B cell (primary cell): ENCODE measurements at regions not wholly inside any gene's neighbourhood (a gene's known extent, or its start where the extent isn't known, plus 50 kb on each side); places are given as distances from the start of the nearest gene placed in this dataset.

Experiments
- ATAC-seq: fragments of 200-7000 bp; cut with Tn5 transposase; one replicate; pipeline ENCODE4 v1.10.0; 2021; ENCODE audit warnings: low read depth, mild to moderate bottlenecking, moderate number of reproducible peaks, moderate library complexity
- CTCF ChIA-PET: fragments of 350-600 bp; sonication (Branson Sonifier 250); formaldehyde crosslinking; loops from one replicate; lab custom pipeline; 2021; ENCODE audit warnings: antibody characterized with exemption, inconsistent platforms; lab: Charles Lee
- POLR2A ChIA-PET: fragments of 350-600 bp; sonication (Branson Sonifier 250); formaldehyde crosslinking; loops from one replicate; lab custom pipeline; 2021; ENCODE audit warnings: antibody characterized with exemption; lab: Charles Lee
- DNase-seq: peaks from one replicate; pipeline ENCODE4 v3.0.0; 2013
- H2AFZ ChIP-seq: 2 replicates; pipeline ENCODE4 v1.6.1; 2012; ENCODE audit warnings: mild to moderate bottlenecking, low read depth, low read length; ENCODE audit not compliant: insufficient read depth, poor library complexity, severe bottlenecking
- H3K27ac ChIP-seq, 2 donors: 1 replicate in 1 of 2; 2 replicates in 1 of 2; pipeline ENCODE4 v1.5.1; 2012 to 2013; ENCODE audit warnings: low read length in 2 of 2, mild to moderate bottlenecking in 2 of 2, moderate library complexity in 1 of 2
- H3K27me3 ChIP-seq, 4 experiments: fragments of 200-600 bp in 1 of 4; sonication (generic) in 1 of 4; replicated peaks in 1 of 4; 1 replicate in 2 of 4; 2 replicates in 2 of 4; pipeline versions ENCODE4 v1.6.1 to v1.7.0; 2013 to 2016; ENCODE audit warnings: low read length in 3 of 4, mild to moderate bottlenecking in 2 of 4, mixed read lengths in 1 of 4, moderate library complexity in 1 of 4; ENCODE audit not compliant: insufficient read depth in 4 of 4, control insufficient read depth in 3 of 4; ENCODE audit errors: control extremely low read depth in 1 of 4
- H3K36me3 ChIP-seq, 2 experiments: replicated peaks in 1 of 2; 1 replicate in 1 of 2; 2 replicates in 1 of 2; pipeline versions ENCODE4 v1.6.1 to v1.7.1; 2013; ENCODE audit warnings: low read length in 1 of 2; ENCODE audit not compliant: insufficient read depth in 2 of 2, control insufficient read depth in 1 of 2; ENCODE audit errors: control extremely low read depth in 1 of 2, extremely low read depth in 1 of 2
- H3K4me1 ChIP-seq, 2 donors: fragments of 200-600 bp in 1 of 2; sonication (generic) in 1 of 2; 1 replicate in 1 of 2; 2 replicates in 1 of 2; pipeline versions ENCODE4 v1.5.1 to v1.6.1; 2013 to 2017; ENCODE audit warnings: low read length in 2 of 2; ENCODE audit not compliant: control insufficient read depth in 2 of 2, insufficient read depth in 2 of 2
- H3K4me2 ChIP-seq: replicated peaks from 2 replicates; pipeline ENCODE3; 2012; ENCODE audit warnings: mild to moderate bottlenecking, low read depth, low read length; ENCODE audit not compliant: poor library complexity, severe bottlenecking
- H3K4me3 ChIP-seq, 5 experiments: fragments of 200-600 bp in 1 of 5; sonication (generic) in 1 of 5; 1 replicate in 3 of 5; 2 replicates in 2 of 5; pipeline versions ENCODE4 v1.5.1 to v1.7.0; 2011 to 2016; ENCODE audit warnings: low read length in 4 of 5, mild to moderate bottlenecking in 4 of 5, low read depth in 2 of 5, control low read depth in 1 of 5, moderate library complexity in 1 of 5; ENCODE audit not compliant: insufficient read depth in 1 of 5; ENCODE audit errors: control extremely low read depth in 1 of 5, extremely low read depth in 1 of 5
- H3K79me2 ChIP-seq: fragments of 200-600 bp; sonication (generic); one replicate; pipeline ENCODE4 v1.6.0; 2016; ENCODE audit warnings: low read length; ENCODE audit not compliant: control insufficient read depth, insufficient read depth
- H3K9ac ChIP-seq: fragments of 200-600 bp; sonication (generic); 2 replicates; pipeline ENCODE4 v1.6.1; 2017; ENCODE audit warnings: mild to moderate bottlenecking, low read length, moderate library complexity
- H3K9me3 ChIP-seq, 3 donors: one replicate each; pipeline versions ENCODE4 v1.6.1 to v1.7.1; 2013; ENCODE audit warnings: low read length in 2 of 3; ENCODE audit not compliant: control insufficient read depth in 2 of 3, insufficient read depth in 1 of 3; ENCODE audit errors: control extremely low read depth in 1 of 3
- H4K20me1 ChIP-seq: 2 replicates; pipeline ENCODE4 v1.6.0; 2012; ENCODE audit warnings: mild to moderate bottlenecking, low read length; ENCODE audit not compliant: insufficient read depth, control insufficient read depth, poor library complexity, severe bottlenecking
- H3K27ac Mint-ChIP-seq: one replicate; pipeline ENCODE4 v1.8.0; 2021; ENCODE audit warnings: mixed read lengths
- H3K27me3 Mint-ChIP-seq: one replicate; pipeline ENCODE4 v1.8.0; 2021; ENCODE audit warnings: mixed read lengths
- H3K4me1 Mint-ChIP-seq: one replicate; pipeline ENCODE4 v1.8.0; 2021; ENCODE audit warnings: mixed read lengths
- H3K4me3 Mint-ChIP-seq: one replicate; pipeline ENCODE4 v1.8.0; 2021; ENCODE audit warnings: mixed read lengths
- H3K9me3 Mint-ChIP-seq: one replicate; pipeline ENCODE4 v1.8.0; 2022; ENCODE audit warnings: mixed read lengths; ENCODE audit not compliant: insufficient read depth
- CTCF ChIP-seq: fragments of 200-600 bp; IDR thresholded peaks from one replicate; pipeline ENCODE4 v1.8.0; 2022; ENCODE audit warnings: antibody characterized with exemption, mild to moderate bottlenecking
- EZH2 ChIP-seq: IDR thresholded peaks from 2 replicates; pipeline ENCODE4 v1.6.1; 2012; ENCODE audit warnings: borderline replicate concordance, low read depth, mild to moderate bottlenecking, moderate library complexity, low read length; ENCODE audit not compliant: insufficient read depth, poor library complexity, severe bottlenecking
- WGBS: methylation state at CpG from one replicate; pipeline ENCODE4 v1.1.5; 2013; ENCODE audit warnings: missing lambda C conversion rate; ENCODE audit not compliant: insufficient coverage; 5-methylcytosine and 5-hydroxymethylcytosine counted together
- intact Hi-C: fragments of 100-400 bp; cut with micrococcal nuclease; formaldehyde crosslinking; loops from one replicate; pipeline ENCODE4 v1.10.0; 2022

- Histone ChIP-seq H3K4me2 (no peak overlapping the region), H4K20me1 (no peaks in the 10 kb centered on the region), H3K9ac (no peak overlapping the region), H3K27ac (no peak overlapping the region), H3K4me3 (no peak overlapping the region), H3K4me1 (no peaks in the 10 kb centered on the region), H3K9me3 (peaks cover 0 to 11% (median 0%) of the 10 kb centered on the region in 3 donors), H3K36me3 (no peaks in the 10 kb centered on the region), H3K79me2 (no peaks in the 10 kb centered on the region), H2AFZ (no peak overlapping the region), H3K27me3 (no peaks in the 10 kb centered on the region)
- Mint-ChIP-seq H3K9me3 (no peaks in the 10 kb centered on the region), H3K27me3 (no peaks in the 10 kb centered on the region), H3K27ac (no peak overlapping the region), H3K4me1 (no peaks in the 10 kb centered on the region), H3K4me3 (no peak overlapping the region)
- intact Hi-C loops, result no loop called here
- CTCF ChIA-PET, result no interaction called here
- 100% methylated on average over 1 of the region's 1 CpG for WGBS
- no peak for TF ChIP-seq EZH2
- TF ChIP-seq CTCF, result no peak
- POLR2A ChIA-PET, result no interaction called here
- ATAC-seq, result no peak
- no peak for DNase-seq
Measured at GRCh38 chr14:97846156-97846555, 1049.0 kb downstream of the VRK1 start.

- no peaks in the 10 kb centered on the region for H3K9me3 Mint-ChIP-seq
- intact Hi-C loops, result no loop called here
- no peak overlapping the region for H3K4me3 Mint-ChIP-seq
- no peaks in the 10 kb centered on the region for H3K4me1 ChIP-seq
- H3K27me3 Mint-ChIP-seq, result no peaks in the 10 kb centered on the region
- H3K4me1 Mint-ChIP-seq, result no peaks in the 10 kb centered on the region
- H4K20me1 ChIP-seq, result no peaks in the 10 kb centered on the region
- no peak for TF ChIP-seq CTCF
- TF ChIP-seq EZH2, result no peak
- no peak overlapping the region for H3K27ac ChIP-seq
- H2AFZ ChIP-seq, result no peak overlapping the region
- no peak overlapping the region for H3K4me2 ChIP-seq
- DNase-seq, result no peak
- ATAC-seq, result no peak
- no peaks in the 10 kb centered on the region for H3K79me2 ChIP-seq
- no peak overlapping the region for H3K27ac Mint-ChIP-seq
- POLR2A ChIA-PET, result no interaction called here
- H3K4me3 ChIP-seq, result no peak overlapping the region
- H3K36me3 ChIP-seq, result no peaks in the 10 kb centered on the region
- CTCF ChIA-PET, result no interaction called here
- no peak overlapping the region for H3K9ac ChIP-seq
- 89% methylated on average over 11 of the region's 13 CpGs for WGBS
- peaks cover 0 to 14% (median 0%) of the 10 kb centered on the region in 3 donors for H3K9me3 ChIP-seq
- no peaks in the 10 kb centered on the region for H3K27me3 ChIP-seq
Measured at GRCh38 chr14:97848317-97848980, 1051.3 kb downstream of the VRK1 start.
